ENCODE measurements at regions not wholly inside any gene's neighbourhood (a gene's known extent, or its start where the extent isn't known, plus 50 kb on each side); places are given as distances from the start of the nearest gene placed in this dataset.

DNA sequence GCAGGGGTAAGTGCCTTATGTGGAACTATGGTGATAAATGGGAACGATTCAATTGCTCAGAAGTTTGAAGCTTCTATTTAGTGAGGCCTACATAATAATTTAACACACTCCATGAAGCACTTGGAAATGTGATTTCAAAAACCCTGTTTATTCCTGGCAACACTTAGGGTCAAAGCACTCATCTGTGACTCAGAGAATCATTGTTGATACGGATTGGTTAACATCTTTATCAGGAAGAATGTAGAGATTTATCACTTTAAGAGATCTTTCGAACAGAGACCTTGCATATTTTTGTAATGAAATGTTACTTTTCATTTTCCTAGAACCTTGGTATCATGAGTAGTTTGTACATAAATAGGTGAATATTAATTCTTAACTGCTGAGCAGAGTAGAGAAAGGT, 269.1 kb upstream of the SLIT2 start:
- TF ChIP-seq, protein P1, sequence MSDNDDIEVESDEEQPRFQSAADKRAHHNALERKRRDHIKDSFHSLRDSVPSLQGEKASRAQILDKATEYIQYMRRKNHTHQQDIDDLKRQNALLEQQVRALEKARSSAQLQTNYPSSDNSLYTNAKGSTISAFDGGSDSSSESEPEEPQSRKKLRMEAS (IDR thresholded peaks at IDR 0.05; ENCODE audit: insufficient read depth, insufficient read length), result no peak
- TF ChIP-seq, protein P2, sequence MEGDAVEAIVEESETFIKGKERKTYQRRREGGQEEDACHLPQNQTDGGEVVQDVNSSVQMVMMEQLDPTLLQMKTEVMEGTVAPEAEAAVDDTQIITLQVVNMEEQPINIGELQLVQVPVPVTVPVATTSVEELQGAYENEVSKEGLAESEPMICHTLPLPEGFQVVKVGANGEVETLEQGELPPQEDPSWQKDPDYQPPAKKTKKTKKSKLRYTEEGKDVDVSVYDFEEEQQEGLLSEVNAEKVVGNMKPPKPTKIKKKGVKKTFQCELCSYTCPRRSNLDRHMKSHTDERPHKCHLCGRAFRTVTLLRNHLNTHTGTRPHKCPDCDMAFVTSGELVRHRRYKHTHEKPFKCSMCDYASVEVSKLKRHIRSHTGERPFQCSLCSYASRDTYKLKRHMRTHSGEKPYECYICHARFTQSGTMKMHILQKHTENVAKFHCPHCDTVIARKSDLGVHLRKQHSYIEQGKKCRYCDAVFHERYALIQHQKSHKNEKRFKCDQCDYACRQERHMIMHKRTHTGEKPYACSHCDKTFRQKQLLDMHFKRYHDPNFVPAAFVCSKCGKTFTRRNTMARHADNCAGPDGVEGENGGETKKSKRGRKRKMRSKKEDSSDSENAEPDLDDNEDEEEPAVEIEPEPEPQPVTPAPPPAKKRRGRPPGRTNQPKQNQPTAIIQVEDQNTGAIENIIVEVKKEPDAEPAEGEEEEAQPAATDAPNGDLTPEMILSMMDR (IDR thresholded peaks at IDR 0.05; ENCODE audit: extremely low read depth in 1 of 2, insufficient read depth in 1 of 2, low read depth in 1 of 2, low read length in 2 of 2), result no peak
- TF ChIP-seq POLR2AphosphoS5 (IDR thresholded peaks at IDR 0.05; ENCODE audit: insufficient read depth, low read depth, low read length) (no peak), POLR2A (IDR thresholded peaks at IDR 0.05; ENCODE audit: low read depth, low read length) (no peak), EZH2 (IDR thresholded peaks at IDR 0.05; ENCODE audit: borderline replicate concordance, low read depth, low read length, severe bottlenecking) (no peak)

Measured in endothelial cell of umbilical vein (primary cell).